Effector memory CD4-positive, alpha-beta T cell (primary cell): ENCODE measurements at regions not wholly inside any gene's neighbourhood (a gene's known extent, or its start where the extent isn't known, plus 50 kb on each side); places are given as distances from the start of the nearest gene placed in this dataset.

Experiments
- DNase-seq, 3 donors: peaks; one replicate each; pipeline ENCODE4 v3.0.0-alpha.2; 2020
- H3K27ac ChIP-seq: 2 replicates; pipeline ENCODE4 v1.7.0; 2013; ENCODE audit warnings: mild to moderate bottlenecking, low read length, moderate library complexity; ENCODE audit not compliant: insufficient read depth, poor library complexity, severe bottlenecking
- H3K27me3 ChIP-seq: replicated peaks from 2 replicates; pipeline ENCODE4 v1.7.0; 2013; ENCODE audit warnings: mild to moderate bottlenecking, low read length; ENCODE audit not compliant: insufficient read depth, control insufficient read depth, poor library complexity, severe bottlenecking
- H3K36me3 ChIP-seq: 2 replicates; pipeline ENCODE4 v1.7.0; 2013; ENCODE audit warnings: mild to moderate bottlenecking, low read length, moderate library complexity; ENCODE audit not compliant: control insufficient read depth, insufficient read depth
- H3K4me1 ChIP-seq: 2 replicates; pipeline ENCODE4 v1.7.0; 2013; ENCODE audit warnings: low read length, mild to moderate bottlenecking; ENCODE audit not compliant: control insufficient read depth, insufficient read depth, poor library complexity, severe bottlenecking
- H3K4me3 ChIP-seq: 2 replicates; pipeline ENCODE4 v1.7.0; 2013; ENCODE audit warnings: low read length, low read depth, mild to moderate bottlenecking; ENCODE audit not compliant: insufficient read depth, poor library complexity, severe bottlenecking
- H3K9me3 ChIP-seq: 2 replicates; pipeline ENCODE4 v1.7.0; 2013; ENCODE audit warnings: mild to moderate bottlenecking, low read length, moderate library complexity; ENCODE audit not compliant: control insufficient read depth

DNA sequence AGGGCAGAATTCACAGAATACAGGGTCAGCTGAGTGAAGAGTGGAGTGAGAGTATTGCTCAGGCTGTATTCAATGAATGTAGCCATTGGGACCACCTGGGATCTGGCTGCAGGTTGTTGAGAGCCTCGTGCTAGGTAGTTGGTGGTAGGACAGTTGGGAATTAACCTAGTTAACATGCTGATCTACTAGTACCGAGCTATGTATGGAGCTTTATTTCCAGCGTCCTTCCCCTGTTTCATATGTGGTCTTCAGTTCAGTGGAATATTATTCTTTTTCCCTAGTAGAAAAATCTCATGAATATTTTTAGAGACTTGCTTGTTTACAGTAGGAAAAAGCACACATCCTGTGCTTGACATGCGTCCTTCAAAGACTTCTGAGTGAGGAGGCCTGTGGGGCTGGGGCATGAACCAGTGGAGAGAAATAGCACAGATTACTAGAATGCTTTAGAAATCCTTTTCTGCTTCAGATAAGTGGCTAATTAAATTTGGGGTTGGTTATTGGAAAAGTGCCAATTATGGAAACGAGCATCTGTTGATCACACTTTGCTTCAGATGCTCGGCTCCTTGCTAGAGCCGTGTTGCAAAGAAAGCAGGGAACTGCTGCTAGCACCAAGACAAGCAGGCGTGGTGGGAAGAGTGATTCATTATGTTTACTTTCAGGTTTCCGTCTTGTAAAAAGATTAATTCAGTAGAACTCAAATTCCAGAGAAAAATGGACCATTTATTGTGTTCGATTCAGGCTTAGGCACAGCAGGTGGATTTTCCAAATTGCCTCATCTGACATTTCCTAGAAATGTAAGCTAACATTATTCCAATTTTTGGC, 53.6 kb downstream of the ARF6 start:
- Histone ChIP-seq H3K4me1 (peaks cover 42% of the 10 kb centered on the region), H3K36me3 (no peaks in the 10 kb centered on the region), H3K9me3 (no peaks in the 10 kb centered on the region), H3K27ac (peak overlapping the region; percentile 64), H3K4me3 (no peak overlapping the region), H3K27me3 (no peaks in the 10 kb centered on the region)
- DNase-seq: no peak

DNA sequence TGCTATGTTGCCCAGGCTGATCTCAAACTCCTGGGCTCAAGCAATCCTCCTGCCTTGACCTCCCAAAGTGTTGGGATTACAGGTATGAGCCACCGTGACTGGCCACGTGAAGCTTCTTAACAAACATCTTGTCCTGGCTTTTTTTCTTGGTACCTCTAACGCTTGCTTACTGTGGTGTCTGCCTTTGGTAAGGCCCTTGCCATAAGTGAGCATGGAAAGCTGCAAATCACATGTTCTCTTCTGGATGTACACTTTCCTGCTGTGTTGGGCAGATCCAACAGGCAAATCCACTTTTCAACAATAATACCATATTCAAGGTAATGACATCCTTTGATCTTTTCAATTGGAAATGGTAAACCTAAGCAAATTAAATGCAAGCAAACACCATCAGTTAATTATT, 54.6 kb downstream of the ARF6 start:
- H3K27me3 ChIP-seq: no peaks in the 10 kb centered on the region
- no peak overlapping the region for H3K27ac ChIP-seq
- no peak overlapping the region for H3K4me3 ChIP-seq
- H3K9me3 ChIP-seq: no peaks in the 10 kb centered on the region
- H3K4me1 ChIP-seq: peaks cover 42% of the 10 kb centered on the region
- no peak for DNase-seq
- H3K36me3 ChIP-seq: no peaks in the 10 kb centered on the region

DNA sequence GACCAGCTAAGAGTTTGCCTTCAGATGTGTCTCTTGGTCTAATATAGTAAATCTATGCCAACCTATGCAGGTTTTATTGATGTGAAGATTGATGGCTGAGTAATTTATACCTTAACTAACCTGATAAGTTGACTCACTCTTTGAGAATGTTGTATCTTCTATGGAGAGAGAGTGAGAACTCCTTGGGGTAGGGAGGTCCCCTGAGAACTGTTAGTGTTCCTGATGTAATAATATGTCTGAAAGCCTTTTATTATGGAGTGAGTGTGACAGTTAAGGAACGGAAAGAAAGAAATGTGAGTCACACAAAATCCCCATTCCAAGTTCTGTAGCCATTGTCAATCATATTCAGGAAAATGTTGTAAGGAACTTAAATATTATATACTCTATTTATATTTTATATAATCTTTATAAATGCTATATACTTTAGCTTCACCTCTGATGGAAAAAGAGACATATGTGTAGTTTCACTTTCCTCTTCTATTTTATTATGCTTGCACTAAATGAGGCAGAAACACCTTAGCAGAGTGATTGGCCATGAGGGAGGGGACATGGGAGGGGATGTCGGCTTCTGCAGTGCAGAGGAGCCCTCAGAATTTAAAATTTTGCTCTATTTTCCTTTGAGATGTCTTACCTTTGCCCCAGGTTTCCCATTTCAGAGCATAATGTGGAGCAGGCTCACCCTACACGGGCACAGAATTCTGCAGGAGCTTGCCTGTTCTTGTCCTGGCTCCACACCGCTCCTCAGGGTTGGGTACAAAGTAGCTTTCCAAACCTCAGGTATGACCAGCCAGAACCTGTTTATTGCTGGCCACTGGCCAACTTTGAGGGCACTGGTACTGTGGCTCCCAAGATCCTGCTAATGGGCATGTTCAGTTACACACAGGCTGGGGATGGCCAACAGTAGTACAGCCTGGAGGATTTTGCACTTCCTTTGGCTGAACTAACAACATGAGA, 57.7 kb downstream of the ARF6 start:
- Histone ChIP-seq H3K27me3 (no peaks in the 10 kb centered on the region), H3K9me3 (no peaks in the 10 kb centered on the region), H3K36me3 (no peaks in the 10 kb centered on the region), H3K27ac (no peak overlapping the region), H3K4me1 (peaks cover 29% of the 10 kb centered on the region), H3K4me3 (no peak overlapping the region)
- DNase-seq: no peak

DNA sequence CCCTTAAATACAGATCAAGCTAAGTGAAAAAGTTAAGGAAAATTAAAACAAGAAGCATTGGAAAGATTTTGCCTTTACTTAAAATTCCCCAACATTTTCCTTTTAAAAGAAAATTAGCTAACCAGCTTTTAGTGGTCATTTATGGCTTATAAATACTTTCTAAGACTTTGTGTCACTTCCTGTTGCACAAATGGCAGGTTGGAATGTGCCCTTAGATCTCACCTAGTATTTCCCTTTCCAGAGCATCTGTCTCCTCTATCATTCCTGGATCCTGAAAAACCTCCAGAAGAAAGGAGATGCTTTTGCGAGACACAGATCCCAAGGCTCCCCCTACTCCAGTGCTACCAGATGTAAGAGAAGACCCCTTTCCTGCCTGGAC, 58.3 kb downstream of the ARF6 start:
- peaks cover 22% of the 10 kb centered on the region for H3K4me1 ChIP-seq
- no peak for DNase-seq
- H3K27me3 ChIP-seq: no peaks in the 10 kb centered on the region
- no peak overlapping the region for H3K4me3 ChIP-seq
- H3K27ac ChIP-seq: no peak overlapping the region
- H3K36me3 ChIP-seq: no peaks in the 10 kb centered on the region
- no peaks in the 10 kb centered on the region for H3K9me3 ChIP-seq

DNA sequence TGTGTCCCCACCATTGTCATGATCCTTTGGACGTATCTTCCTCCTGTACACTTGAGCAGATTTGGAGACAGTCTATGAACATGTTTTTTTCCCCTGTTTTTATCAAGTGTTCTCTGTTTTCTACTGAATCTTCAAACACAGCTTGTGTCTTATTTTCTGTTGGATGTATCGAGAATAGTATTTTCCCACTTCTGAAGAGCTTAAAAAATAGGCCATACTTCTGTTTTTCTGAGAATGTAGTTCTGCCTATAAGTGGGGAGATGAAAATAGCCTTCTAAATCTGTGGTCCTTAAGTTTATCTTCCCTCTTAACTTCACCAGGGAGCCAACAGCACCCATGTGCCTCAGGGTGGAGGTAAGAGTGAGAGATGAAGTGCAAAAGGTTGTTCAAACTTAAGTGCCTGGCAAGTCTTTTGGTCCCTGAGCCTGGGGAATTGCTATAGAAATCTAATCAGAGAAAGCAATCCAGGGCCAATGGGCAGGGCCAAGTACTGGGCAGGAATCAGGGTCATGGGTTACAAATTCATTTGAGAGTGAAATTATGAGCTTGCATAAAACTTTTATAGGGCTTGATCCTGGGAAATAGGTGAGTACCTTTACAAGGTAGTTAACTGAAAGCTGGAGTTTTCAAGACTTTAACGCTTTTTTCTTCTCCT, 58.9 kb downstream of the ARF6 start:
- H3K27me3 ChIP-seq: no peaks in the 10 kb centered on the region
- H3K36me3 ChIP-seq: no peaks in the 10 kb centered on the region
- no peak overlapping the region for H3K4me3 ChIP-seq
- no peak for DNase-seq
- no peak overlapping the region for H3K27ac ChIP-seq
- H3K9me3 ChIP-seq: no peaks in the 10 kb centered on the region
- H3K4me1 ChIP-seq: peaks cover 16% of the 10 kb centered on the region

DNA sequence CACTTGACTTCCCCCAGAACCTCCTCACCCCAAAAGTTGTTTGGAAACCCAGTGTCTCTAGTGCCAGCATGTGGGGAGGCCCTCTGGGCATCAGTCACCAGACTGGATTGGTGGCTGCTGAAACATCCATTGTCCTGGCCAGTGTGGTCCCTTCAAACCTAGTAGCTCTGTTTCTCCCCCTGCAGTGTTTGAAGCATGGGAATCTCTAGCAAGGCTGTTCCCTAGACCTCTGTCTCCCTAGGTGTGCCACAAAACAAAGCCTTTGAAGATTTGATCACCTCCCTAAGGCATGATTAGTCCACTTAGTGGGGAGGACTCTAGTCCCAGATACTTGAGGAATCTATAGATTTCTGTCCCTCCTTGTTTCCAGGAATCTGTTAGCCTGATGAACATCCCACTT, 60.3 kb downstream of the ARF6 start:
- H3K4me3 ChIP-seq: no peak overlapping the region
- no peak for DNase-seq
- H3K9me3 ChIP-seq: no peaks in the 10 kb centered on the region
- no peaks in the 10 kb centered on the region for H3K27me3 ChIP-seq
- H3K27ac ChIP-seq: no peak overlapping the region
- no peaks in the 10 kb centered on the region for H3K36me3 ChIP-seq
- H3K4me1 ChIP-seq: peaks cover 5% of the 10 kb centered on the region

DNA sequence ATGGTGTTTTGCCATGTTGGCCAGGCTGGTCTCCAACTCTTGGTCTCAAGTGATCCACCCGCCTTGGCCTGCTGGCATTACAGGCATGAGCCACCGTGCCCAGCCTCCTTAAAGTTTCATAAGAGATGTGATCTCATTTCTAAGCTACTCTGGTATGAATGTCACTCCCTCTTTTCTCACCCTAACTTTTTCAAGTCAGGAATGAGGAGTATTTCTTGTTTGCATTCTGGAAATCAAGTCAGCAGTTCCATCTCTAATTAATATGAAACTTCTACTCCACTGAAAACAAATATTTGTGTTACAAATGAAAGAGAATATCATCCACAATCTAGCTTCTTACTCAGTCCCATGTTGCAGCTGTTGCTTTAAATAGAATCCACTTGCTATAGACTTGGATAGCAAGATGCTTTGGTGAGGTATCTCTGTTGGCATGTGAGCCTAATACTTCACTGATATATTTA, 61.3 kb downstream of the ARF6 start:
- Histone ChIP-seq H3K4me1 (peaks cover 5% of the 10 kb centered on the region), H3K4me3 (no peak overlapping the region), H3K27me3 (no peaks in the 10 kb centered on the region), H3K9me3 (no peaks in the 10 kb centered on the region), H3K36me3 (no peaks in the 10 kb centered on the region), H3K27ac (no peak overlapping the region)
- no peak for DNase-seq

DNA sequence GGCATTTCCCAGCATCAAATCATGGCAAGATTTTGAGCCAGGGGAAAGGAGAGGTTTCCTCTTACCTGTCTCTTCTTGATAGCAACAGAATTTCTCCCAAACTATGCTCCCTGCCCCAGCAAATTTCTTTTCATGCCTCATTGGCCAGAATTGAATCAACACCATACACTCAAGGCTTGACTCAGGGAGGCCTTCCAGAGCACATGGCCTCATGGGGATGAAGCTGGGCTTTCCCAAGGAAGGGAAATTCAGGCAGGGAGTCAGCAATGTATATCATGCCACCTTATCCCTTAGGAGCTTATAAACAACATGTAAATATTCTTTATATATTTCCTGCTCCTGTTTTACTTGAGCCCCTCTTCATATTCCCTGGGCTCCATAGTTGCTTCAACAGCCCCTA, 62.1 kb downstream of the ARF6 start:
- Histone ChIP-seq H3K27me3 (no peaks in the 10 kb centered on the region), H3K4me3 (no peak overlapping the region), H3K9me3 (no peaks in the 10 kb centered on the region), H3K27ac (no peak overlapping the region), H3K4me1 (peaks cover 6% of the 10 kb centered on the region), H3K36me3 (no peaks in the 10 kb centered on the region)
- no peak for DNase-seq

DNA sequence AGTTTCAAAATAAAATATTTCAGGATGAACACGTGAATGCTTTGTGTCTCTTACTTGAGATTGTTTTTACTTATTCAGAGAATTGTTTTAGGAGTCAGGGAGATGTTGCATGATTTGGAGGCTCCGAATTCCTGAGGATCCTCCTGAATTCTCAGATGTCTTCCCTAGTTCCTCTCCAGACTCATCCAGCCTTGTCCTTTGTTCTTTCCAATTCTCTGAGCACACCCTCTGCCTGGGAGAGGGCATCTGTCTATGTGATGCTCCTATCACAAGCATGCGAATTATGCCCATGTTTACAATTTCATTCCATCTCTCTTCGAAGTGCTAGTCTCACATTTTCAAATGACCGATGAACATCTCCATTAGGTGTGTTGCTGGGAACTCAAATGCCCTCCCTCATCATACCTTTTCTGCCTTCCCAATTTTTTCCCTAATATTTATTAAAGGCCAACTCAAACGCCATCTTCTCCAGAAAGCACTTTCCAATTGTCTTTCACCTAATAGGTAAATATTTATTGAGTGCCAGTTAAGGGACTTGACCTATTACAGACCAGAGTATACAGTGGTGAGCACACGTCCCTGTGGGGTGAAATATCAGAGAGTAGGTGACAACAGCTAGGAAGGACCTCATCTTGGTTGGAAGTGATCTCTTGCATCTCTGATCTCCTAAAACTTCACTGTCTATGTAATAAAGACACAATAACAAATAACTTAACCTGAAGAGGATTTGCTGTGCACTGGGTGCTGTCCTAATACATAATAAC, 64.4 kb downstream of the ARF6 start:
- no peak overlapping the region for H3K27ac ChIP-seq
- H3K4me1 ChIP-seq: peaks cover 4% of the 10 kb centered on the region
- H3K27me3 ChIP-seq: no peaks in the 10 kb centered on the region
- no peak overlapping the region for H3K4me3 ChIP-seq
- no peaks in the 10 kb centered on the region for H3K9me3 ChIP-seq
- DNase-seq: no peak
- no peaks in the 10 kb centered on the region for H3K36me3 ChIP-seq
